B cell (primary cell): ENCODE measurements at regions not wholly inside any gene's neighbourhood (a gene's known extent, or its start where the extent isn't known, plus 50 kb on each side); places are given as distances from the start of the nearest gene placed in this dataset.

Experiments used
- ATAC-seq: fragments of 200-7000 bp; cut with Tn5 transposase; one replicate; pipeline ENCODE4 v1.10.0; 2021; ENCODE audit warnings: low read depth, mild to moderate bottlenecking, moderate number of reproducible peaks, moderate library complexity
- CTCF ChIA-PET: fragments of 350-600 bp; sonication (Branson Sonifier 250); formaldehyde crosslinking; loops from one replicate; lab custom pipeline; 2021; ENCODE audit warnings: antibody characterized with exemption, inconsistent platforms; lab: Charles Lee
- POLR2A ChIA-PET: fragments of 350-600 bp; sonication (Branson Sonifier 250); formaldehyde crosslinking; loops from one replicate; lab custom pipeline; 2021; ENCODE audit warnings: antibody characterized with exemption; lab: Charles Lee
- DNase-seq: peaks from one replicate; pipeline ENCODE4 v3.0.0; 2013
- H2AFZ ChIP-seq: 2 replicates; pipeline ENCODE4 v1.6.1; 2012; ENCODE audit warnings: mild to moderate bottlenecking, low read depth, low read length; ENCODE audit not compliant: insufficient read depth, poor library complexity, severe bottlenecking
- H3K27ac ChIP-seq, 2 donors: 1 replicate in 1 of 2; 2 replicates in 1 of 2; pipeline ENCODE4 v1.5.1; 2012 to 2013; ENCODE audit warnings: low read length in 2 of 2, mild to moderate bottlenecking in 2 of 2, moderate library complexity in 1 of 2
- H3K27me3 ChIP-seq, 4 experiments: fragments of 200-600 bp in 1 of 4; sonication (generic) in 1 of 4; replicated peaks in 1 of 4; 1 replicate in 2 of 4; 2 replicates in 2 of 4; pipeline versions ENCODE4 v1.6.1 to v1.7.0; 2013 to 2016; ENCODE audit warnings: low read length in 3 of 4, mild to moderate bottlenecking in 2 of 4, mixed read lengths in 1 of 4, moderate library complexity in 1 of 4; ENCODE audit not compliant: insufficient read depth in 4 of 4, control insufficient read depth in 3 of 4; ENCODE audit errors: control extremely low read depth in 1 of 4
- H3K36me3 ChIP-seq, 2 experiments: replicated peaks in 1 of 2; 1 replicate in 1 of 2; 2 replicates in 1 of 2; pipeline versions ENCODE4 v1.6.1 to v1.7.1; 2013; ENCODE audit warnings: low read length in 1 of 2; ENCODE audit not compliant: insufficient read depth in 2 of 2, control insufficient read depth in 1 of 2; ENCODE audit errors: control extremely low read depth in 1 of 2, extremely low read depth in 1 of 2
- H3K4me1 ChIP-seq, 2 donors: fragments of 200-600 bp in 1 of 2; sonication (generic) in 1 of 2; 1 replicate in 1 of 2; 2 replicates in 1 of 2; pipeline versions ENCODE4 v1.5.1 to v1.6.1; 2013 to 2017; ENCODE audit warnings: low read length in 2 of 2; ENCODE audit not compliant: control insufficient read depth in 2 of 2, insufficient read depth in 2 of 2
- H3K4me2 ChIP-seq: replicated peaks from 2 replicates; pipeline ENCODE3; 2012; ENCODE audit warnings: mild to moderate bottlenecking, low read depth, low read length; ENCODE audit not compliant: poor library complexity, severe bottlenecking
- H3K4me3 ChIP-seq, 5 experiments: fragments of 200-600 bp in 1 of 5; sonication (generic) in 1 of 5; 1 replicate in 3 of 5; 2 replicates in 2 of 5; pipeline versions ENCODE4 v1.5.1 to v1.7.0; 2011 to 2016; ENCODE audit warnings: low read length in 4 of 5, mild to moderate bottlenecking in 4 of 5, low read depth in 2 of 5, control low read depth in 1 of 5, moderate library complexity in 1 of 5; ENCODE audit not compliant: insufficient read depth in 1 of 5; ENCODE audit errors: control extremely low read depth in 1 of 5, extremely low read depth in 1 of 5
- H3K79me2 ChIP-seq: fragments of 200-600 bp; sonication (generic); one replicate; pipeline ENCODE4 v1.6.0; 2016; ENCODE audit warnings: low read length; ENCODE audit not compliant: control insufficient read depth, insufficient read depth
- H3K9ac ChIP-seq: fragments of 200-600 bp; sonication (generic); 2 replicates; pipeline ENCODE4 v1.6.1; 2017; ENCODE audit warnings: mild to moderate bottlenecking, low read length, moderate library complexity
- H3K9me3 ChIP-seq, 3 donors: one replicate each; pipeline versions ENCODE4 v1.6.1 to v1.7.1; 2013; ENCODE audit warnings: low read length in 2 of 3; ENCODE audit not compliant: control insufficient read depth in 2 of 3, insufficient read depth in 1 of 3; ENCODE audit errors: control extremely low read depth in 1 of 3
- H4K20me1 ChIP-seq: 2 replicates; pipeline ENCODE4 v1.6.0; 2012; ENCODE audit warnings: mild to moderate bottlenecking, low read length; ENCODE audit not compliant: insufficient read depth, control insufficient read depth, poor library complexity, severe bottlenecking
- H3K27ac Mint-ChIP-seq: one replicate; pipeline ENCODE4 v1.8.0; 2021; ENCODE audit warnings: mixed read lengths
- H3K27me3 Mint-ChIP-seq: one replicate; pipeline ENCODE4 v1.8.0; 2021; ENCODE audit warnings: mixed read lengths
- H3K4me1 Mint-ChIP-seq: one replicate; pipeline ENCODE4 v1.8.0; 2021; ENCODE audit warnings: mixed read lengths
- H3K4me3 Mint-ChIP-seq: one replicate; pipeline ENCODE4 v1.8.0; 2021; ENCODE audit warnings: mixed read lengths
- H3K9me3 Mint-ChIP-seq: one replicate; pipeline ENCODE4 v1.8.0; 2022; ENCODE audit warnings: mixed read lengths; ENCODE audit not compliant: insufficient read depth
- EZH2 ChIP-seq: IDR thresholded peaks from 2 replicates; pipeline ENCODE4 v1.6.1; 2012; ENCODE audit warnings: borderline replicate concordance, low read depth, mild to moderate bottlenecking, moderate library complexity, low read length; ENCODE audit not compliant: insufficient read depth, poor library complexity, severe bottlenecking
- WGBS: methylation state at CpG from one replicate; pipeline ENCODE4 v1.1.5; 2013; ENCODE audit warnings: missing lambda C conversion rate; ENCODE audit not compliant: insufficient coverage; 5-methylcytosine and 5-hydroxymethylcytosine counted together
- intact Hi-C: fragments of 100-400 bp; cut with micrococcal nuclease; formaldehyde crosslinking; loops from one replicate; pipeline ENCODE4 v1.10.0; 2022
- TF ChIP-seq, protein P1 (sequence below): fragments of 200-600 bp; IDR thresholded peaks from one replicate; pipeline ENCODE4 v1.8.0; 2022; ENCODE audit warnings: antibody characterized with exemption, mild to moderate bottlenecking

DNA sequence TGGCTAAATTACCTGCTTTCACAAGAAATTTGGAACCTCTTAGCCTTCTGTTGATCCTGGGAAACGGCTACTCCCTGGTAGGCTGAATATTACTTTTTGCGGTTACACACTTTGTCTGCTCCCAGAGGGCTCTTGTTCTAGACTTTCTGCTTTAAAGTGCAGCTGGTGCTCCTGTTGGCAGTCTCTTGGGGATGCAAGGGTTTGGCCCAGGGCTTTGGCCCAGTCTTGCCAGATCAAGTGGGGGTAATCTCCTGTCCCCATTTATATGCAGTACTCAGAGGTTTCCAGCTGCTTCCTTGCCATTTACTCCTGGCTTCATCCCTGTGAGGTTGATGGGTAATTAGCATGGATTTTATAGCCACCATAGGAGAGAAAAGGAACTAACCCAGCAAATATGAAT is 558.2 kb upstream of the MIS18BP1 start:
- Histone ChIP-seq H3K9ac (no peak overlapping the region), H2AFZ (no peak overlapping the region), H3K36me3 (no peaks in the 10 kb centered on the region), H4K20me1 (no peaks in the 10 kb centered on the region), H3K4me3 (no peak overlapping the region), H3K79me2 (no peaks in the 10 kb centered on the region), H3K27ac (no peak overlapping the region), H3K9me3 (no peaks in the 10 kb centered on the region), H3K4me1 (no peaks in the 10 kb centered on the region), H3K4me2 (no peak overlapping the region), H3K27me3 (no peaks in the 10 kb centered on the region)
- ChIA-PET POLR2A (no interaction called here), CTCF (no interaction called here)
- no peak for ATAC-seq
- Mint-ChIP-seq H3K4me3 (no peak overlapping the region), H3K27me3 (no peaks in the 10 kb centered on the region), H3K4me1 (no peaks in the 10 kb centered on the region), H3K9me3 (no peaks in the 10 kb centered on the region), H3K27ac (no peak overlapping the region)
- TF ChIP-seq EZH2: no peak
- TF ChIP-seq, protein P1, sequence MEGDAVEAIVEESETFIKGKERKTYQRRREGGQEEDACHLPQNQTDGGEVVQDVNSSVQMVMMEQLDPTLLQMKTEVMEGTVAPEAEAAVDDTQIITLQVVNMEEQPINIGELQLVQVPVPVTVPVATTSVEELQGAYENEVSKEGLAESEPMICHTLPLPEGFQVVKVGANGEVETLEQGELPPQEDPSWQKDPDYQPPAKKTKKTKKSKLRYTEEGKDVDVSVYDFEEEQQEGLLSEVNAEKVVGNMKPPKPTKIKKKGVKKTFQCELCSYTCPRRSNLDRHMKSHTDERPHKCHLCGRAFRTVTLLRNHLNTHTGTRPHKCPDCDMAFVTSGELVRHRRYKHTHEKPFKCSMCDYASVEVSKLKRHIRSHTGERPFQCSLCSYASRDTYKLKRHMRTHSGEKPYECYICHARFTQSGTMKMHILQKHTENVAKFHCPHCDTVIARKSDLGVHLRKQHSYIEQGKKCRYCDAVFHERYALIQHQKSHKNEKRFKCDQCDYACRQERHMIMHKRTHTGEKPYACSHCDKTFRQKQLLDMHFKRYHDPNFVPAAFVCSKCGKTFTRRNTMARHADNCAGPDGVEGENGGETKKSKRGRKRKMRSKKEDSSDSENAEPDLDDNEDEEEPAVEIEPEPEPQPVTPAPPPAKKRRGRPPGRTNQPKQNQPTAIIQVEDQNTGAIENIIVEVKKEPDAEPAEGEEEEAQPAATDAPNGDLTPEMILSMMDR: no peak
- no peak for DNase-seq
- intact Hi-C loops: no loop called here
- WGBS: 53% methylated on average over 2 of the region's 2 CpGs

DNA sequence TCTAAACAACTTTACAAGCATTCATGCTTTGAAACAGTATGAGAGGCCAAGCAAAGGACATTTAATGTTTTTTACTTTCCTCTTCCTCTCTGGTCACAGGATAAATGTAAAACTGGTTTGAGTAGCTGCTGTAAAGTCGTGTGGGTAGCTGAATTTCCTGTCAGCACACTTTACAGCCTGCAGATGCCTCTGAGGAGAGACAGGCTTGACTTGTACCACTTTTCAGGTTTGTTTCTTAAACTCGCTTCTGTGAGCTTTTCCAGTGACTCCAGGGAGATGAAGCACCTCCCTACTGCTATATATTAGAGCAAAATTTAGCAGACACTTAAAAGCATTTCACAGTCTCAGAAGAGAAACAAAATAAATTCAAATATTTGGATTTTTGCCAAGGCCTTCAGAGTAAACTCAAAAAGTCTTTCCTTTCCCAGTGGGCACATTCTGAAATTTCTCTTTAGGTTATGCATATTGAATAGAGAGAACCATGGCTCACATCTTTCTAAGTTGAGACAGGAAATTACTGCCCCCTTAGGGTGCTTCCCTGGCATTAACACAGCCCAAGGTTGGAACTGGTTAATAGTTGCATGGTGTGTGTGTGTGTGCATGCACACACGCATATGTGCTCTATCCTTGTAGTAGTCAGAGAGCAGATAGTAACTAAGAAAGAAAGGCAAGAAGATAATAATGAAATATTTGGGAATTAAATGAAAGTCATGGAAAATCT is 557.3 kb upstream of the MIS18BP1 start:
- no peak for DNase-seq
- POLR2A ChIA-PET: no interaction called here
- no peak overlapping the region for H3K27ac ChIP-seq
- no peaks in the 10 kb centered on the region for H3K9me3 ChIP-seq
- H3K9ac ChIP-seq: no peak overlapping the region
- no peak overlapping the region for H3K4me2 ChIP-seq
- H4K20me1 ChIP-seq: no peaks in the 10 kb centered on the region
- no peak for ATAC-seq
- H2AFZ ChIP-seq: no peak overlapping the region
- H3K4me1 ChIP-seq: no peaks in the 10 kb centered on the region
- H3K9me3 Mint-ChIP-seq: no peaks in the 10 kb centered on the region
- intact Hi-C loops: no loop called here
- no peaks in the 10 kb centered on the region for H3K27me3 Mint-ChIP-seq
- H3K79me2 ChIP-seq: no peaks in the 10 kb centered on the region
- H3K4me3 ChIP-seq: no peak overlapping the region
- H3K4me3 Mint-ChIP-seq: no peak overlapping the region
- CTCF ChIA-PET: no interaction called here
- H3K36me3 ChIP-seq: no peaks in the 10 kb centered on the region
- H3K27me3 ChIP-seq: no peaks in the 10 kb centered on the region
- H3K27ac Mint-ChIP-seq: no peak overlapping the region
- TF ChIP-seq, protein P1: no peak
- TF ChIP-seq EZH2: no peak
- WGBS: 100% methylated on average over 1 of the region's 3 CpGs
- H3K4me1 Mint-ChIP-seq: no peaks in the 10 kb centered on the region
